IMR-90 (cell line): ENCODE measurements at regions not wholly inside any gene's neighbourhood (a gene's known extent, or its start where the extent isn't known, plus 50 kb on each side); places are given as distances from the start of the nearest gene placed in this dataset.

Source experiments
- ATAC-seq: fragments of 200-7000 bp; cut with Tn5 transposase; 2 replicates; pipeline ENCODE4 v1.9.1; 2020; ENCODE audit warnings: low read depth, mild to moderate bottlenecking, moderate library complexity
- BruUV-seq: library from RNA; stranded (reverse); fragments of 400-500 nt; replicated peaks from 2 replicates; lab custom pipeline; 2021; lab: Mats Ljungman, UMichigan
- CTCF ChIA-PET: fragments of 300-600 bp; formaldehyde crosslinking; extraction: SDS; loops from one replicate; lab custom pipeline; 2021; ENCODE audit warnings: antibody characterized with exemption; lab: Yijun Ruan, JAX
- POLR2A ChIA-PET: fragments of 300-600 bp; sonication (Branson Sonifier 250); formaldehyde crosslinking; loops from one replicate; lab custom pipeline; 2022; ENCODE audit warnings: antibody characterized with exemption; ENCODE audit not compliant: unreplicated experiment; lab: Charles Lee
- DNase-seq: peaks from one replicate; pipeline ENCODE4 v3.0.0; 2013
- H2AFZ ChIP-seq: replicated peaks from 2 replicates; pipeline ENCODE3; 2013; ENCODE audit warnings: low read length, mild to moderate bottlenecking; ENCODE audit not compliant: poor library complexity
- H2AK5ac ChIP-seq: 2 replicates; pipeline ENCODE4 v1.6.1; 2013; ENCODE audit warnings: low read depth, low read length, inconsistent platforms
- H2AK9ac ChIP-seq: replicated peaks from 2 replicates; pipeline ENCODE3; 2013; ENCODE audit warnings: mild to moderate bottlenecking, low read depth, low read length, moderate library complexity; ENCODE audit not compliant: poor library complexity
- H2BK120ac ChIP-seq: 2 replicates; pipeline ENCODE4 v1.6.1; 2013; ENCODE audit warnings: low read depth, low read length, inconsistent platforms
- H2BK15ac ChIP-seq: 3 replicates; pipeline ENCODE4 v1.6.1; 2013; ENCODE audit warnings: low read depth, low read length, inconsistent platforms
- H2BK20ac ChIP-seq: 2 replicates; pipeline ENCODE4 v1.6.1; 2013; ENCODE audit warnings: low read depth, mild to moderate bottlenecking, inconsistent platforms, low read length, moderate library complexity
- H2BK5ac ChIP-seq: 2 replicates; pipeline ENCODE4 v1.6.1; 2013; ENCODE audit warnings: mild to moderate bottlenecking, low read depth, low read length, inconsistent platforms; ENCODE audit not compliant: poor library complexity, severe bottlenecking
- H3K14ac ChIP-seq: replicated peaks from 2 replicates; pipeline ENCODE4 v1.6.1; 2013; ENCODE audit warnings: low read depth, low read length, inconsistent platforms
- H3K18ac ChIP-seq: 2 replicates; pipeline ENCODE4 v1.6.1; 2013; ENCODE audit warnings: low read depth, low read length, control low read depth
- H3K23ac ChIP-seq: 2 replicates; pipeline ENCODE4 v1.6.1; 2013; ENCODE audit warnings: low read depth, low read length, inconsistent platforms
- H3K27ac ChIP-seq: 2 replicates; pipeline ENCODE4 v1.5.1; 2013; ENCODE audit warnings: mild to moderate bottlenecking, control low read depth, low read length; ENCODE audit not compliant: insufficient read depth
- H3K27me3 ChIP-seq: 2 replicates; pipeline ENCODE4 v1.6.1; 2013; ENCODE audit warnings: low read length; ENCODE audit not compliant: control insufficient read depth, insufficient read depth
- H3K36me3 ChIP-seq: 2 replicates; pipeline ENCODE4 v1.6.1; 2013; ENCODE audit warnings: low read length, mixed read lengths; ENCODE audit not compliant: control insufficient read depth, insufficient read depth
- H3K4ac ChIP-seq: 2 replicates; pipeline ENCODE4 v1.6.1; 2013; ENCODE audit warnings: low read depth, low read length, inconsistent platforms
- H3K4me1 ChIP-seq: 2 replicates; pipeline ENCODE4 v1.6.1; 2013; ENCODE audit warnings: low read length, mixed read lengths; ENCODE audit not compliant: control insufficient read depth, insufficient read depth
- H3K4me2 ChIP-seq: 2 replicates; pipeline ENCODE4 v1.6.1; 2013; ENCODE audit warnings: low read depth, mild to moderate bottlenecking, control low read depth, low read length, moderate library complexity
- H3K4me3 ChIP-seq: 2 replicates; pipeline ENCODE4 v1.5.1; 2013; ENCODE audit warnings: low read depth, mild to moderate bottlenecking, control low read depth, low read length, moderate library complexity; ENCODE audit not compliant: insufficient read depth
- H3K56ac ChIP-seq: 2 replicates; pipeline ENCODE4 v1.6.1; 2013; ENCODE audit warnings: low read length, inconsistent platforms; ENCODE audit not compliant: insufficient read depth; ENCODE audit errors: extremely low read depth
- H3K79me1 ChIP-seq, 2 experiments: 2 replicates each; pipeline ENCODE4 v1.6.1; 2013; ENCODE audit warnings: low read length in 2 of 2, inconsistent platforms in 1 of 2, low read depth in 1 of 2
- H3K9ac ChIP-seq: 2 replicates; pipeline ENCODE4 v1.6.1; 2013; ENCODE audit warnings: low read depth, low read length, control low read depth
- H3K9me1 ChIP-seq: 2 replicates; pipeline ENCODE4 v1.6.1; 2013; ENCODE audit warnings: low read length, inconsistent platforms; ENCODE audit not compliant: insufficient read depth
- H3K9me3 ChIP-seq: 2 replicates; pipeline ENCODE4 v1.6.1; 2013; ENCODE audit warnings: low read length; ENCODE audit not compliant: control insufficient read depth, insufficient read depth
- H4K20me1 ChIP-seq: 2 replicates; pipeline ENCODE4 v1.6.1; 2013; ENCODE audit warnings: low read length, inconsistent platforms; ENCODE audit not compliant: insufficient read depth
- H4K5ac ChIP-seq: 2 replicates; pipeline ENCODE4 v1.6.1; 2013; ENCODE audit warnings: mild to moderate bottlenecking, low read depth, low read length, control low read depth
- H4K8ac ChIP-seq, 2 experiments: 2 replicates each; pipeline ENCODE4 v1.6.1; 2013; ENCODE audit warnings: low read depth in 2 of 2, low read length in 2 of 2, control low read depth in 1 of 2, inconsistent platforms in 1 of 2
- H4K91ac ChIP-seq: 2 replicates; pipeline ENCODE4 v1.6.1; 2013; ENCODE audit warnings: low read depth, low read length, inconsistent platforms; ENCODE audit not compliant: insufficient read depth
- BHLHE40 ChIP-seq: fragments of 150-350 bp; IDR thresholded peaks from 2 replicates; pipeline ENCODE4 v1.6.1; 2016; ENCODE audit warnings: mild to moderate bottlenecking, low read depth, low read length
- WGBS, 2 experiments: methylation state at CpG; one replicate each; pipeline versions ENCODE4 v1.1.5 to v1.1.7; 2013; ENCODE audit warnings: missing lambda C conversion rate in 2 of 2; ENCODE audit not compliant: insufficient read length in 1 of 2; ENCODE audit errors: extremely low coverage in 2 of 2; 5-methylcytosine and 5-hydroxymethylcytosine counted together
- dilution Hi-C: fragments of 300-500 bp; cut with HindIII; formaldehyde crosslinking; loops from one replicate; pipeline ENCODE4 v1.14.3; 2018; ENCODE audit warnings: low sequenced_read_pairs; ENCODE audit not compliant: unreplicated experiment
- in situ Hi-C: fragments of 300-500 bp; cut with MboI; formaldehyde crosslinking; loops from 3 replicates; pipeline ENCODE4 v1.14.3; 2019; ENCODE audit warnings: low sequenced_read_pairs, inconsistent platforms, mixed read lengths
- intact Hi-C: fragments of 100-400 bp; cut with micrococcal nuclease; formaldehyde crosslinking; loops from 2 replicates; pipeline ENCODE4 v1.10.0; 2022
- TF ChIP-seq, protein P1 (sequence below): fragments of 150-350 bp; IDR thresholded peaks from 2 replicates; pipeline ENCODE4 v1.6.1; 2017; ENCODE audit warnings: mild to moderate bottlenecking, antibody characterized with exemption, low read length, low read depth

DNA sequence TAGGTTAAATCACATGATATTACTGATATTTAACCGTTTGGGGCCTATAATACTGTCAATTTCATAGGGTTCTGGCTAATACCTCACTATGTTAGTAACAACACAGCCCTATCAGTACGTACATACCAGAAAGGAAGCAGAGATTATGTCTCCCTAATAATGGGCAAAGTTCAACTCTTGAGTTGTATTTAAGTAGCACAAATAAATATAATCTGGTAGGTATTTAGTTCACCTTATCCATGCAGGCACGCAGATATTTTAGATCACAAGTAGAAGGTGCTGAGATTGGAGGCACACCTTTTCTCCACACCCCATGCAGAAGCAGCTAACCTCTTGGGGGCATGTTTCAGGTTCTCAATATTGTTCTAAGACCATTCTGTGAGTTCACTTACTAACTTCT is 118.9 kb downstream of the IRS1 start:
- no peak overlapping the region for H4K8ac ChIP-seq
- no peaks in the 10 kb centered on the region for H3K9me3 ChIP-seq
- no peaks in the 10 kb centered on the region for H3K27me3 ChIP-seq
- H2BK15ac ChIP-seq: no peak overlapping the region
- dilution Hi-C loops (no loop called here), in situ Hi-C loops (no loop called here), intact Hi-C loops (no loop called here)
- no peak overlapping the region for H3K56ac ChIP-seq
- H2BK20ac ChIP-seq: no peak overlapping the region
- no peaks in the 10 kb centered on the region for H3K79me1 ChIP-seq
- no peak overlapping the region for H3K4ac ChIP-seq
- ChIA-PET CTCF (no interaction called here), POLR2A (no interaction called here)
- no peak overlapping the region for H2AK5ac ChIP-seq
- H3K4me1 ChIP-seq: no peaks in the 10 kb centered on the region
- no peak overlapping the region for H3K23ac ChIP-seq
- DNase-seq (no peak), ATAC-seq (no peak)
- H3K4me3 ChIP-seq: no peak overlapping the region
- TF ChIP-seq BHLHE40: no peak
- TF ChIP-seq, protein P1, sequence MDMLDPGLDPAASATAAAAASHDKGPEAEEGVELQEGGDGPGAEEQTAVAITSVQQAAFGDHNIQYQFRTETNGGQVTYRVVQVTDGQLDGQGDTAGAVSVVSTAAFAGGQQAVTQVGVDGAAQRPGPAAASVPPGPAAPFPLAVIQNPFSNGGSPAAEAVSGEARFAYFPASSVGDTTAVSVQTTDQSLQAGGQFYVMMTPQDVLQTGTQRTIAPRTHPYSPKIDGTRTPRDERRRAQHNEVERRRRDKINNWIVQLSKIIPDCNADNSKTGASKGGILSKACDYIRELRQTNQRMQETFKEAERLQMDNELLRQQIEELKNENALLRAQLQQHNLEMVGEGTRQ: no peak
- H3K14ac ChIP-seq: no peak overlapping the region
- no CpG with 5 or more reads among the region's 3 CpGs for WGBS, 2 experiments
- no peak overlapping the region for H4K91ac ChIP-seq
- H2AFZ ChIP-seq: no peak overlapping the region
- H2AK9ac ChIP-seq: no peak overlapping the region
- no TSS peak for BruUV-seq
- no peak overlapping the region for H3K18ac ChIP-seq
- H3K4me2 ChIP-seq: no peak overlapping the region
- H2BK120ac ChIP-seq: no peak overlapping the region
- no peak overlapping the region for H3K27ac ChIP-seq
- no peaks in the 10 kb centered on the region for H4K20me1 ChIP-seq
- no peaks in the 10 kb centered on the region for H3K36me3 ChIP-seq
- H4K5ac ChIP-seq: no peak overlapping the region
- no peak overlapping the region for H2BK5ac ChIP-seq
- H3K9me1 ChIP-seq: no peaks in the 10 kb centered on the region
- no peak overlapping the region for H3K9ac ChIP-seq
